ENCODE measurements at regions not wholly inside any gene's neighbourhood (a gene's known extent, or its start where the extent isn't known, plus 50 kb on each side); places are given as distances from the start of the nearest gene placed in this dataset.
"Not testable (repeated sequence)": the region's sequence is repeated elsewhere in the genome, so short reads cannot be mapped to it uniquely, and the experiment has no call there.

DNA sequence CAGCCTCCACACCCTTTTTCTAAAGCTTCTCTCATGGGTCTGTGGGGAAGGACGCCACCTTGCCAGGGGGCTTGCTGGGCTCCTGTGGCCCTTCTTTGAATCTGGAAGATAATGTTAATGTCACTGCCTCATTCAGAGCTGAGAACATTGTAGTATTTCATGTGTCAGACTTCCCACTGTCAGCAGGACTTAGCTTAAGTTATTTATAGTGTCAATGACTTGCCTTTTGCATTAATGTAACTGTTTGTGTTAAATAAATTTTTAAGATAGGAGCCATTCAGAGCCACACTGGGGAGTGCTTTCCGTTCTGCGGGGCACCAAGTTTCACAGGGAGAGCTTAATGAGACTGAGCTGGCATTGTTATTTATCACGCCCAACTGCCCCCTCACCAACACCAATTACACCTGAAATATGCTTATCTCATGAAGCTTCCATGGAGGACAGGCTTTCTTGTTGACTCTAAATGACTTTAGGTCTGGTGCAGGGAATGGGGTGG, 226.9 kb upstream of the UBL3 start:
- no peak for DNase-seq
- no peaks in the 10 kb centered on the region for H3K9me3 Mint-ChIP-seq
- no peak overlapping the region for H3K4me3 Mint-ChIP-seq
- H3K36me3 Mint-ChIP-seq (ENCODE audit: low read depth) = no peaks in the 10 kb centered on the region
- no peaks in the 10 kb centered on the region for H3K4me1 Mint-ChIP-seq (ENCODE audit: low read depth)
- H3K27me3 Mint-ChIP-seq = no peaks in the 10 kb centered on the region
- no peak overlapping the region for H3K27ac Mint-ChIP-seq

DNA sequence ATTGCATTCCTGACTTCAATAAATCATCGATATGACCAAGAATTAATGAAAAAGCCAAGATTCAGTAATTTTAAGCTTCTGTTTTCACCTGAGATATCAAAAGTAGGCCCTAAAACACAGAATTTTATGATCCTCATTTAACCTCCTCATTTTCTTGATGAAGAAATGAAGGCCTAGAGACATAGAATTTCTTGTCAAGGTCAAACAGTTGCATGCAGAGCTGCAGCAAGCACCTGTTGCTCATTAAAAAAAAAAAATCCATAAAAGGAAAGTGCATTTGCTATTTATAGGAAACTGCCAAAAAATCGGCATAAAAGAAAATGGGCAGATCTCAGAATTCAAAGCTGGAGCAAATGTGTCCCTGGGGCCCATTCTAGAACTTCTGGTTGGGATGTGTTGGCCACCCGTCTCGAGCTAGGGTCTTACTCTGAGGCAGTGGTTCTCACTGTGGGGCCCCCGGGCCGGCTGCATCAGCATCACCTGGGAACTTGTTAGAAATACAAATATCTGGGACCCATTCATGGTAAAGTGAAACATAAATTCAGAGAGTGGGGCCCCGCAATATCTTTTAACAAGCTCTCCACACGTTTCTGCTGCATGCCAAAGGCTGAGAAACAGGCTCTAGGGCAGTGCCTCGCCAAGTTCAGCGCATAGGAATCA, 224.7 kb upstream of the UBL3 start:
- Mint-ChIP-seq H3K4me3 (no peak overlapping the region), H3K27ac (no peak overlapping the region), H3K27me3 (no peaks in the 10 kb centered on the region), H3K36me3 (ENCODE audit: low read depth) (no peaks in the 10 kb centered on the region), H3K9me3 (no peaks in the 10 kb centered on the region), H3K4me1 (ENCODE audit: low read depth) (no peaks in the 10 kb centered on the region)
- DNase-seq = no peak

DNA sequence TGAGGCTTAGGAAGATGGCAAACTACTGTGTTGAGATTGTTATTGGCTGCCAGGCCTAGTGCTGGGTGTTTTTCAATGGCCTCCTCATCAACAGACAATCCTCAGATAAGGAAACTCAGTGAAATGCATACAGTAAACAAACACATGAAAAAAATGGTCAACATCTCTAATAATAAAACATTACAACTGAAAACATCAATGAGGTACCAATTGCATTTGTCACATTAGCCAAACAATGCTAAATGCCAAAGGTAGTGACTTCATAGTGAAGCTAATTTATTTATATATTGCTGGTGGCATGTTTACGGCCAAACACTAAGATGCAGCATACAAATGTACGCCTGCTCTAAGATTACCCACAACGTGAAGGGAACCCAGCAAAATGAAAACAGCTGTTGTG, 224.0 kb upstream of the UBL3 start:
- no peaks in the 10 kb centered on the region for H3K36me3 Mint-ChIP-seq (ENCODE audit: low read depth)
- no peaks in the 10 kb centered on the region for H3K4me1 Mint-ChIP-seq (ENCODE audit: low read depth)
- no peaks in the 10 kb centered on the region for H3K9me3 Mint-ChIP-seq
- H3K27me3 Mint-ChIP-seq = no peaks in the 10 kb centered on the region
- no peak for DNase-seq
- H3K27ac Mint-ChIP-seq = no peak overlapping the region
- H3K4me3 Mint-ChIP-seq = no peak overlapping the region

DNA sequence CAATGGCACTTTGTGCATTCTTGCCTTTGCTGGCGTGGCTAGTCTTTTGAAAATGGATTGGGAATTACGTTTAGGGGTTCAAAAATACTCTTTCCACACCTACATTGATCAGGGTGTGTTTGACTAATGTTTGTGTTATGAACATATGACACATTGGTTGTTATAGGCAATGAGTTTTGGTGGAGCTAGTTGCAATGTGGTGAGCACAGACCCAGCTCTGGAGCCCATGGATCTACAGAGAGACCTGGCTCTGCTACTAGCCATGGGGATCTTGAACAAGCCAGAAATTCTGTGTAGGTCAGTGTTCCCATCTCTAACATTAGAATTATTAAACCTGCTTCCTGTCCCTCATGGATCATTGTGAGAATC, 222.4 kb upstream of the UBL3 start:
- no peak overlapping the region for H3K4me3 Mint-ChIP-seq
- DNase-seq = no peak
- no peak overlapping the region for H3K27ac Mint-ChIP-seq
- no peaks in the 10 kb centered on the region for H3K9me3 Mint-ChIP-seq
- H3K36me3 Mint-ChIP-seq (ENCODE audit: low read depth) = no peaks in the 10 kb centered on the region
- H3K27me3 Mint-ChIP-seq = no peaks in the 10 kb centered on the region
- no peaks in the 10 kb centered on the region for H3K4me1 Mint-ChIP-seq (ENCODE audit: low read depth)

DNA sequence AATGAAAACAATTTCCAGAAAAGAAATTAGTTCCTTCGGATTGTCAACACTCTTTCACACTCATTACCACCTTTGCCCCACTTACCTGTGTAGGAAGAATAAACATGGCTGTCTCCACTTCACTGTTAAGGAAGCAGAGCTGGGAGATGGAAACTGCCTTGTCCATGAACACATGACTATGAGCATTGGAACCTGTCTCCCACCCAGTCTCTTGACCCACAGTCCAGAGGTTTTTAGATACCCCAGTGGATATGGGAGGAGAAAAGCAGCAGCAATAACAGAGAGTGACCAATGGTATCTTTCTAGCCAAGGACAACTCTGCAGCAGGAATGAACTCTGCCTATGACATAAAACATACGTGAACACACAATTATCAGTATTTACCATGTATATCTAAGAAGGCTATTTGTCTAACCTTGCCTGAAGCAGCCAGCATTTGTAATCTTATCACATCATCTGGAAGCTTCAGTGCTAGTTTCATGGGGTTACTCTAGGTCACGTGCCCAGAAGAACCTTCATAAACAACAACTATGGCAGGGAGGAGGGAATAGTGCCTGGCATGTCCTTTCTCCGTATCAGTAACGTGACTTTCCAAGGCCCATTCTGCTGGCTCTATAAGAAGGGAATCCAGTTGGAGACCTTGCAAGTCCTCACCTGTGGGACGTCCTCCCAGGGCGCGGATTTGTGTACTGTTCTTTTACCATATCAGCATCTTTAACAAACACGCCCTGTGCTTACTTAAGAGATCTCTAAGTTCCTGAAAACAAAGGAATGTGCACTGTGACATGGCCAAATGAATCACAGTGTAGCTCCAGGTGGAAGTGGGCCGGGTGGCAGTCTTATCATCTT, 221.8 kb upstream of the UBL3 start:
- no peak overlapping the region for H3K27ac Mint-ChIP-seq
- H3K4me1 Mint-ChIP-seq (ENCODE audit: low read depth) = no peaks in the 10 kb centered on the region
- no peak for DNase-seq
- no peaks in the 10 kb centered on the region for H3K36me3 Mint-ChIP-seq (ENCODE audit: low read depth)
- no peak overlapping the region for H3K4me3 Mint-ChIP-seq
- no peaks in the 10 kb centered on the region for H3K27me3 Mint-ChIP-seq
- no peaks in the 10 kb centered on the region for H3K9me3 Mint-ChIP-seq

DNA sequence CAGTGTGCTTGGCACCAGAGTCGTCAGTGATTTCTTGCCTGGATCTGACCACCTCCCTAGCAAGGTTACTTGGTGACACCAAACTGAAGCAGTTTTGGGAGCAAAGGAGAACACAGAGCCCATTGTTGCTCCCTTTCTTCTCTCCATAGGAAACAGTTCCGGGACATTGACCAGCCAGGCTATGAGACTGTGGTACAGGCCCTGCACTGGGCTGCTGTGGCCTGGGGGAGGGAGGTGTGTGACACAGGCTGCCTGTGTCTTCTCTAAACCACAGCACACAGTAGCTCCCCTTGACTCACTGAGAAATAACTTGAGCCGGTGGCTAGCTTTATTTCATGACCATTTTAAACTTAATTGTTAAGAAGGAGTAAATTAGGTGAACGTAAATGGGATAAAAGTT, 214.8 kb upstream of the UBL3 start:
- Mint-ChIP-seq H3K4me1 (ENCODE audit: low read depth) (no peaks in the 10 kb centered on the region), H3K36me3 (ENCODE audit: low read depth) (no peaks in the 10 kb centered on the region), H3K27me3 (no peaks in the 10 kb centered on the region), H3K27ac (no peak overlapping the region), H3K9me3 (no peaks in the 10 kb centered on the region), H3K4me3 (no peak overlapping the region)
- DNase-seq = no peak

DNA sequence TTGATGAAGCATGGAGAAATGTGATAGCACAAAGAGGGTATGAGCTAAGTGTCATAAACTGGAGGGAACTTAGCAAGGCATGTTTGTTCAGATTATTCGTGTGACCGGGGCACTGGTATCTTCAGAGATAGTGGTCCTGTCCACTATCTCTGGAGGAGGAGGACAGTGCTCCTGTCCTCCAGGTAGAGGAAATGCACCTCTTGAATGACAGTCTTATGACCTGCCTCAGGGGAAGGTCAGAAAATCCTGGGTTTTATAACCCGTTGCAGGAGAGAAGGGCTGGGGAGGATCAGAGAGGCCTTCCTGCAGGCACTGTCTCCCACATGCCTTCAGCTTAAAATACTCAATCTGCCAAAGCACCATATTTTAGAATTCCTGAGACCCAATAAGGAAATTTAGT, 213.5 kb upstream of the UBL3 start:
- no peak for DNase-seq
- Mint-ChIP-seq H3K4me1 (ENCODE audit: low read depth) (no peaks in the 10 kb centered on the region), H3K27me3 (no peaks in the 10 kb centered on the region), H3K4me3 (no peak overlapping the region), H3K9me3 (no peaks in the 10 kb centered on the region), H3K27ac (no peak overlapping the region), H3K36me3 (ENCODE audit: low read depth) (no peaks in the 10 kb centered on the region)

DNA sequence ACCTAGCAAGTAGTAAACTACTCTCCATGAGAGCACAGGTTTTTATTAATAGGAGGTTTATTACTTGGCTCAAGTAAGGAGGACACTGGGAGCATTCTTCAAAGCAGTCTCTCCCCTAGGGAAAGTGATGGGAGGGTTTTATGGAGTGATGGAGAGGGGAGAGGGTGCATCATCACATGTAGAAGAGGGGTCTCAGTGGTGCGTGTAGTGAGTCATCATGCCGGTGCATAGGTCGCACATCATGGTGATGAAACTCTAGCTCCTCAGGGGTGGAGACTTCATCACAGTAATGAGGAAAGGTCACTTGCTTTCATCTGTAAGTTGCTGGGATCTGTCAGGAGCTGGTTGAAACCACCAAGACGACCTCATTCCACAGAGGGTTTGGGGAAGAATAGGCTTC, 210.8 kb upstream of the UBL3 start:
- Mint-ChIP-seq H3K27ac (no peak overlapping the region), H3K27me3 (no peaks in the 10 kb centered on the region), H3K4me1 (ENCODE audit: low read depth) (no peaks in the 10 kb centered on the region), H3K9me3 (peaks cover 9% of the 10 kb centered on the region), H3K4me3 (no peak overlapping the region), H3K36me3 (ENCODE audit: low read depth) (no peaks in the 10 kb centered on the region)
- DNase-seq = no peak

DNA sequence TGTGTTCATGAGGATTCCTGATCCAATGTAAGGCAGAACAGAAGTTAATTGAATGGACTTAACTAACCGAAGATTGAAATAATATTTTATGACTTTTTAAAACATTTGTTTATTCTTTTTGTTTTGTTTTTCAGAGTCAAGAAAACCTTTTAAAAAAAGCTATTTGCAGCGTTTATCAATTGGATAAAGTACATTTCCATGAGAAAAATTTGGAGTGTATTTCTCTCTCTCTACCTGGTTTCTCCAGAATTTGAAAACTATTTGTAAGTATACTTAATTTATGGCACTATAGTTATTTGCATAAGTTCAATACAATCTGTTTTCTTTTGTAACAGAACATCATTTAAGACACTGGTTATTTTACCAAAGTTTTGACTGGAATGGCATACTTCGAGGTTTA, 208.0 kb upstream of the UBL3 start:
- H3K27me3 Mint-ChIP-seq = peaks cover 9% of the 10 kb centered on the region
- H3K27ac Mint-ChIP-seq = no peak overlapping the region
- H3K9me3 Mint-ChIP-seq = peaks cover 9% of the 10 kb centered on the region
- no peaks in the 10 kb centered on the region for H3K36me3 Mint-ChIP-seq (ENCODE audit: low read depth)
- no peak for DNase-seq
- no peak overlapping the region for H3K4me3 Mint-ChIP-seq
- no peaks in the 10 kb centered on the region for H3K4me1 Mint-ChIP-seq (ENCODE audit: low read depth)

DNA sequence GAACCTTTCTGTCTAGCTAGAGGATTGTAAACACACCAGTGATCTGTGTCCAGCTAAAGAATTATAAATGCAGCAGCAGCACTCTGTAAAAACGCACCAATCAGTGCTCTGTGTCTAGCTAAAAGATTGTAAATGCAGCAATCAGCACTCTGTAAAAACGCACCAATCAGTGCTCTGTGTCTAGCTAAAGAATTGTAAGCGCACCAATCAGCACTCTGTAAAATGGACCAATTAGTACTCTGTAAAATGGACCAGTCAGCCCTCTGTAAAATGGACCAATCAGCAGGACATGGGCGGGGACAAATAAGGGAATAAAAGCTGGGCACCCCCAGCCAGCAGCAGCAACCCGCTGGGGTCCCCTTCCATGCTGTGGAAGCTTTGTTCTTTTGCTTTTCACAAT, 204.1 kb upstream of the UBL3 start:
- H3K27me3 Mint-ChIP-seq; H3K36me3 Mint-ChIP-seq (ENCODE audit: low read depth); H3K4me1 Mint-ChIP-seq (ENCODE audit: low read depth): not testable (repeated sequence)

DNA sequence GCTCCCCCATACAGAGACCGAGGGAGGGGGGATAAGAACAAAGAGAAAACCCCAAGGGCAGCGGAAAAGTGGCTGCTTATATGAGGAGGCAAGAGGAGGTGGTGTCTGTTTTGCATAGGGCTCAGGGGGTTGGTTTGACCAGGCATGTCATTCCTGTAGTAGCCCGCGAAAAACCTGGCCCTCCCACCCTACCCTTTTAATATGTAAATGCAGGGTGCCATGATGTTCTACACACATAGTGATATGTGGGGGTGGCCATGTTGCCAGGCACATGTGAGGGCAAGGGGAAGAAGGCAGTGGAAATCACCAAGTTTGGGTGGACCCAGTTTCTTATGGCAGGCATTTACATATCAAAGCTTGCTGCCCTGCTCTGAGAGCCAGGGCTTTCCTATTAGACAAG, 203.5 kb upstream of the UBL3 start:
- Mint-ChIP-seq H3K4me3 (no peak overlapping the region), H3K9me3 (peaks cover 9% of the 10 kb centered on the region), H3K27ac (no peak overlapping the region), H3K36me3 (ENCODE audit: low read depth) (no peaks in the 10 kb centered on the region), H3K27me3 (peaks cover 9% of the 10 kb centered on the region), H3K4me1 (ENCODE audit: low read depth) (peaks cover 9% of the 10 kb centered on the region)
- DNase-seq = no peak

More for the DNA sequence above, 204.1 kb upstream of the UBL3 start:
- H3K9me3 Mint-ChIP-seq, DNase-seq, H3K4me3 Mint-ChIP-seq, H3K27ac Mint-ChIP-seq: not testable (repeated sequence)

DNA sequence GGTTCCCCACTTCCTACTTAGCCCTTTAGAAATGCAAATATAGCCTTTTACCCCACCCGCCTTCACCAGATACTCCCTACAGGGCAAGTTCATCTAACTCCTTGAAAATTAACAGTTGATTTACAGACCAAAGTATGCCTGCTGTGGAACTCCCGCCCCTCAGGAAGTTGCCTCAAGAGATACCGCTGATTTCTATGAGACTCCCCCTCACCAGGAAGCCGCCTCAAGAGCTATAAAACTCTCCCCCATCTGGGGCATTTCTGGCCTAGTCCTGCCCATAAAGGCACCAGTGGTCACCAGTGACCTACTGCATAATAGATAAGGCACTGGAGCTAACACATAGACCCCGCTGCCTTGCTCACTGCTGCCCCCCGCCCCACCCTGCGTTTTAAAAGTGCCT, 201.7 kb upstream of the UBL3 start:
- Mint-ChIP-seq H3K4me1 (ENCODE audit: low read depth) (peaks cover 19% of the 10 kb centered on the region), H3K36me3 (ENCODE audit: low read depth) (no peaks in the 10 kb centered on the region), H3K4me3 (no peak overlapping the region), H3K9me3 (peaks cover 2% of the 10 kb centered on the region), H3K27ac (no peak overlapping the region), H3K27me3 (peaks cover 9% of the 10 kb centered on the region)
- DNase-seq = peak; percentile 31

DNA sequence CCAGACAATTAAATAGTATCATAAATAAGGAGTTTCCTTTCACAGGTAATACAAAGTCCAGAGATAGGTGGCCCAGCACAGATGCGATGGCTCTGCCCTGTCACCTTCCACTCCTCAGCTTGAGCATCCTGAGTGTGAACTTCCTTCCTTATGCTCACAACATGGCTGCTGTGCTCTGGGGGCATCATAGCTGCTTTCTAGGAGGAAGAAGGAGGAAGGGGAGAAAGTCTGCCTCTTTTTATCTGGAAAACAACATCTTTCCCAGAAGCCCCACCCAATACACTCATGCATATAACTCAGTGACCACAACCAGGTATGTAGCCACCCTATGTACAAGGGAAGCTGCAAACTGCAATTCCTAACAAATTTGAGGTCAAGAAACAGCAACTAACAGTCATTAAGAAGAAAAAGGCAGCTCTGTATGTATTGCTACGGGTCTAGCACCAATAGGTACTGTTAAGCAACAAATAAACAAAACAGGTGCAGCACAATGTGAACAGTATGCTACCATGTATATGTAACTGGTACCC, 201.2 kb upstream of the UBL3 start:
- H3K4me1 Mint-ChIP-seq (ENCODE audit: low read depth) = peaks cover 23% of the 10 kb centered on the region
- no peaks in the 10 kb centered on the region for H3K9me3 Mint-ChIP-seq
- peaks cover 9% of the 10 kb centered on the region for H3K27me3 Mint-ChIP-seq
- no peak overlapping the region for H3K27ac Mint-ChIP-seq
- no peak for DNase-seq
- no peak overlapping the region for H3K4me3 Mint-ChIP-seq
- H3K36me3 Mint-ChIP-seq (ENCODE audit: low read depth) = no peaks in the 10 kb centered on the region

DNA sequence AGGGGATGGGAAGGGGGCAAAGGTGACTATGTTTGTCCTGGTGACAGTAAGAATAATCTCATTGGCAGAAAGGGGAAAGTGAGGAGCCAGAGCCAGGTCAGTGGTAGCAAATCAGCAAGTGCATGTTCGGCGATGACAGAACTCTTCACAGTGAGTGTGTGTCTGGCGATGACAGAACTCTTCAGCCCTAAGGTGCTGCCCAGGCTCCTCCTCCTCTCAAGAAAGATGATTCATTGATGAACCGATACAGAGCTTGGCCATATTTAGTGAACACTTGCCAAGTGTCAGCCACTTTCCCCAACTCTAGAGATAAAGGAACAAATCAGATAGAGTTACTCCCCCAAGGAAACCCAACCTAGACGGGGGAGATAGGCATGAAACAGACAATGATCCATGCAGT, 199.3 kb upstream of the UBL3 start:
- no peak for DNase-seq
- Mint-ChIP-seq H3K4me3 (no peak overlapping the region), H3K9me3 (no peaks in the 10 kb centered on the region), H3K27ac (no peak overlapping the region), H3K4me1 (ENCODE audit: low read depth) (peaks cover 25% of the 10 kb centered on the region), H3K27me3 (peaks cover 6% of the 10 kb centered on the region), H3K36me3 (ENCODE audit: low read depth) (no peaks in the 10 kb centered on the region)

DNA sequence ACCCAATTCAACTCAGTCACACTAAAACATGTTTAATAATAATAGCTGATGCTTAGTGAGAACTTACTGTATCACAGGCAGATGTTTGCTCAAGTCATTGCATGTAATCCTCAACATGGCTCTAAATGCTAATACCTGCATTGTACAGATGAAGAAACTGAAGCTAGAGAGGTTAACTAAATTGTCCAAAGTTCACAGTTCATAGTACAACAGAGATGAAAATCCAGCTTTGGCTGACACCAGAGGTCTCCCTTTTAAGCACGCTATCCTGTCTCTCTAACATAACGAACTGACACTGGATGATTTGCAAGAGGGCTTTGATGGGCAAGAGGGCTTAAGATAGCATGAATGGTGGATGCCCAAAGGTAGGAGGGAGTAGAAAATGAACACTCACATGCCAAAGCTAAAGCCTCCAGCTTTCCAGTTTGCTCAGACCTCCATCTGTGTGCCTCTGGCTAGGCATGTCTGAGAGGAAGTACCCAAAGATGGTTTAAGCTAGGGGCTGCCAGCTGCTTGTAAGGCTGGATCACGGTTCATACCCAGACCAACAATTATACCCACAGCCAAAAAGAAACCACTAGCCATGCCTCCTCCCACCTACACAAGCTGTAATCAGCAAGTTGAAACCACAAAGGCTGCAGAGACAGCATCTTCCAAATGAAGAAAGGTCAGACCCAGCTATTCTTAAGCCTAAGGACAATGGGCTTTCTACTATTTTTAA, 196.9 kb upstream of the UBL3 start:
- H3K27me3 Mint-ChIP-seq = no peaks in the 10 kb centered on the region
- H3K27ac Mint-ChIP-seq = no peak overlapping the region
- no peak for DNase-seq
- peaks cover 24% of the 10 kb centered on the region for H3K4me1 Mint-ChIP-seq (ENCODE audit: low read depth)
- no peak overlapping the region for H3K4me3 Mint-ChIP-seq
- no peaks in the 10 kb centered on the region for H3K36me3 Mint-ChIP-seq (ENCODE audit: low read depth)
- no peaks in the 10 kb centered on the region for H3K9me3 Mint-ChIP-seq

Data from activated T-cell treated with anti-CD3 and anti-CD28 coated beads, Interleukin-2, amount 50 U/mL, for 24 hours (primary cell).